NCI-H774 (cell line): ENCODE measurements at regions not wholly inside any gene's neighbourhood (a gene's known extent, or its start where the extent isn't known, plus 50 kb on each side); places are given as distances from the start of the nearest gene placed in this dataset.

Experiments
- DNase-seq: peaks from one replicate; lab custom pipeline; 2025; lab: John Stamatoyannopoulos, UW

- DNase-seq: no peak
These were observed 62.2 kb upstream of the SLC22A16 start for GRCh38 chr6:110538416-110539160.

- DNase-seq: no peak
These were observed 61.1 kb upstream of the SLC22A16 start for GRCh38 chr6:110537208-110538123.

DNA sequence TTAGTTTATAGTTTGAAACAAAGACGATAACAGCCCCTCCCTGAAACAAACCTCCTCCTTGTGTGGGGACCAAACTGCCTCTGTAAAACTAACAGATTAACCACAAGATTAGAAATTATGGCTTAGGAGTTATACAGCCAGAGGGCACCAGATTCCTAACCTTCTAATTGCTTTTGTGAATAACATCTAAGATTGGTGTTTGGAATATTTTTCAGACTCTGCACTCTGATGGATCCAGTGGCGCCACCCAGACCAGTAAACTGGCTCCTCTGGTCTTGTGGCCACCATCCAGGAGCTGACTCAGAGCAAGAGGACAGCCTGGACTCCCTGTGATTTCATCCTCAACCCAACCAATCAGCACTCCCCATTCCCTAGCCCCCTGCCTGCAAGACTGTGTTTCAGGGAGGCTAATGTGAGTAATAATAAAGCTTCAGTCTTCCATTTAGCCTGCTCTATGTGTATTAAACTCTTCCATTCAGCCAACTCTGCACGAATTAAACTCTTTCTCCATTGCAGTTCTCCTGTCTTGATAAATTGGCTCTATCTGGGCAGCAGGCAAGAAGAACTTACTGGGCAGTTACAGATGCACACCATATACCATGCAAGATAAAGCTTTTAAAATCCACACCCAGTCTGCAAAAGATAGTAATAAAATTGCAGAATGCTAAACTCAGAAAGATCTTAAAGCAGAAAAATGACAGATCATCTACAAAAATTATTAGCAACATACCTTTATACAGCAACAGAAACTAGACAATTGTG is 58.5 kb upstream of the SLC22A16 start:
- DNase-seq: no peak

DNA sequence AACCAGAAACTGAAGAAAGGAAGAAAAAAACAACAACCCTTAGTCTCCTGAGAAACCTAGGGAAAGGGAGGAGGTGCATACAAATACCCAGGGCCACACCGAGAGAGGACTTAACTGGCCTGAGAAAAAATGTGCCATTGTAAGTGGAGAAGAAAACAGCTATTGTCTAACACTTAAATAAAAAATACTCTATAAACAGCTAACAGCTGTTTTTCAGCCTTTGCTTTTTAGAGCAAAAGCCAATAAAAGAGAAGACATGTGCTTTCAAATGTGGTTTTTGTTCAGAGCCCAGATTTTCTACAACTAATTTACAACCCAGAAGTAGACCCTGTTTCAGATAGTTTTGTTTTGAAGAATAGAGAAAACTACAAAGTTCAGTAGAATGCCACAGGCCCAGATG is 56.0 kb upstream of the SLC22A16 start:
- no peak for DNase-seq

- no peak for DNase-seq
These were observed 54.3 kb upstream of the SLC22A16 start for GRCh38 chr6:110530671-110531070.

DNA sequence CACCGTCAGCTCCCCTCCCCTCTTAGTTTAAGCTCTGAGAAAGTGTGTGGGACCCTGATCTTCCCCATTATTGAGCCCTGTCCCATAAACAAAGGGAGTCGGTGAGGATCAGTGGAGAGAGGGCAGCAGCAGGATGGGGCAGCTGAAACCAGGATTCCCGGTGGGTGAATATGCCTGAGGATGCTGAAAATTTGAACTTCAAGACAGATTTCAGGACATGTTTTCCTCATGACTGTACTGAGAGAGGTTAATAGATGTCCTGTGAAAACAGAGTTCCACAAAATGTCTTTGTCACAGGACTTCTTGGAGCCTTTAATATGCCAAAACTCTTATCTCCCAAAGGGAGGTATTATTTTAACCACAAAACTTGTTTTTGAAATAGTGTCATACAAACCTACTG is 53.5 kb upstream of the SLC22A16 start:
- DNase-seq: no peak

- DNase-seq: no peak
These were observed 52.9 kb upstream of the SLC22A16 start for GRCh38 chr6:110529355-110529754.

DNA sequence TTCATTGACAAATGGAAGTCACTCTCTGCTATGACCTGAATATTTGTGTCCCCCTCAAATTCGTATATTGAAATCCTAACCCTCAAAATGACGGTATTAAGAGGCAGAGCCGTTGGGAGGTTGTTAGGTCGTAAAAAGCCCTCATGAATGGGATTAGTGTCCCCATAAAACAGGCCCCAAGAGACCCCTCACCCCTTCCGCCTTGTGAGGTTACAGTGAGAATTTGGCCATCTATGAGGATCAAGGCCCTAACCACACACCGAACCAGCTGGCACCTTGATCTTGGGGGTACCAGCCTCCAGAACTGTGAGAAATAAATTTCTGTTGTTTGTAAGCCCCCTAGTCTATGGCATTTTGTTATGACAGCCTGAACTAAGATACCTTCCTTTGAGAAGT is 52.5 kb upstream of the SLC22A16 start:
- no peak for DNase-seq

GRCh38 chr6:110528101-110528929 is 51.9 kb upstream of the SLC22A16 start:
- peak; percentile 80 for DNase-seq

DNA sequence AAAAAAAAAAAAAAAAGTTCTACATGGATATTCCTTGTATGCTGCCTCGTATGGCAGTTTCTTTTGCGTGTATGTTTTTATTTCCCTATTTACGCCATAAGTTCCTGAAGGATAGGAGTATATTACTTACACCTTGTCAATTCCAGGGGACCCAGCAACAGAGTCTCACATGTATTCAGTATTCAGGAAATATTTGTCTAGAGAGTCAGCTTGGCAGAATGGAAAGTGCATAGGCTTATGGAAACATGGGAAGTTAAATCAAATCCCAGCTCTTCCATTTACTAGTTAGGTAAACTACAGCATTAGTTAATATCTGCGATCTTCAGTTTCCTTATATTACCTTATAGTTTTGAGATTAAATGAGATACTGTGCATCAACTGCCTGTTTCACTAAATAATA is 51.1 kb upstream of the SLC22A16 start:
- no peak for DNase-seq

- DNase-seq: no peak
These were observed 50.3 kb upstream of the SLC22A16 start for GRCh38 chr6:110526726-110527125.
